HG03139 (cell line): ENCODE measurements at regions not wholly inside any gene's neighbourhood (a gene's known extent, or its start where the extent isn't known, plus 50 kb on each side); places are given as distances from the start of the nearest gene placed in this dataset.

Source experiments
- ATAC-seq: cut with Tn5 transposase; IDR thresholded peaks from one replicate; pipeline ENCODE4 v1.9.1; 2021; ENCODE audit not compliant: unreplicated experiment

DNA sequence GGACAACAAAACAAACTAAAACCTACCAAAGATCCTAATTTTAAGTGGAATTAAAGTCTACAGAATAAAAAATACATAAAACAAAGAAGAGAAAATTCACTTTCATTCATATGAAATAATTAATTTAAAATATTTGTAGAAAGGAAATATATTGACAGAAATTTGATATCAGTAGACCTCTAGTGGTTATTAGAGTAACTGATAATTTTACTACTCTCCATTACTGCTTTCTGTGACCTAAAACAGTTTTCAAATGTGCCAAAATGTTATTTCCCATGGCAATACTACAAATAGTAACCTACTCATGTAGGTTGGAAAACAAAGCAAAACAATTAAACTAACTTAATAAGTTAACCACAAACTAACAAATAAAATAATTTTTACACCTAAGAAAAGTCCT lies 147.1 kb downstream of the NOL4 start:
- no peak for ATAC-seq

DNA sequence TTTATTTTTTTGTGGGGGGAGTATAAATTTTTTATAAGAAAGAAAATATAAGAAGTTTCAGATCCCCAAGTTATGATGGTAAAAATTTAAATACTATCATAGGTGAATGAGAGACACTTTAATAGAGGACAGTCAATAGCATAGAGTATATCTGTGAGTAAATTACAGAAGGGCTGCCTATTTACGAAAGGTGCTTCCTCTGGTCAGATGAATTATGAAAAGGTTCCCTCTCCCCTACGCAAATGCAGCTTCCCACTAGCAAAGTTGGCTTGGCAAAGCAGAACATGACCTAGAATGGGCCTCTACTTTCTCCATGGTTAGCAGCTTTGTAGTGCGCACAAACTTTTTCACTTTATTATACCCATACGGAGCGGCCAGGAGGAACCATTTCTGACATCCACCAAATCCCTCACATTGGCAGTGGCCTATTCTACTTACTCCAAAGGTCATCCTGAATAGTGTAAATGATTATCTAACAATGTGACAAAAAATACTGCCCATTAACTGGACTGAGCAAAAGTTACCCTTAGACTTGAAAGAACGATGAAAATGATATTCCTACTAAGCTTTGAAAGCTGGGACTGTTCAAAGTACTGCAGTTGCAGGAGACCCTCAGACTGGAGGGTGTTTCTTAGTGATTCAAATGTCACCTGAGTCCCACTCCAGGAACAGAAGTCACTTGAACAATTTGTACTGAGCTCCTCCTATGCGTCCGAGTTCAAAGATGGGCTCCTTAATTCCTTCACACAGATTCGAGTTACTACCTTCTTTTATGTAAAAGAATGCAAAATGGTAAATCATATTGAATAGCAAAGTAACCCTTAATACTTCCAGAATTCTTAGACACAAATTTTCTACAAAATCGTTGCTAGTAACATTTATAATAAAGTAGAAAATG lies 148.5 kb downstream of the NOL4 start:
- no peak for ATAC-seq

DNA sequence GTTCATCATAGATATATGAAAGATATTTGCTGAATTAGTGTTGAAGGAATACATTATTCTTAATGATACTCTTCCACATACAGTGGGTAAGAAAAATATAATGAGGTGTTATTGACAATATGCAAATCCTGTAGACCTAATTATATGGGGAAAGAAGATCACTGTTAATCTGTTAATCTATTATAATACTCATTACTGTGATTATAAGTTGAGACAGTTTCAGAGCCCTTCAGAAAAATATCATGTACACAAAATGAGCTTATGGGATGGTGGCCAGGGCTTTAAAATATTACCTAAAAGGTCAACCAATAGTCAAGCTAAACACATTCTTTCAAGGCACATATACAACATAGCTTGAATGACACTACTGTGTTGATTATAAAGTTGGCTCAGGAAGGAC lies 163.5 kb downstream of the NOL4 start:
- no peak for ATAC-seq

DNA sequence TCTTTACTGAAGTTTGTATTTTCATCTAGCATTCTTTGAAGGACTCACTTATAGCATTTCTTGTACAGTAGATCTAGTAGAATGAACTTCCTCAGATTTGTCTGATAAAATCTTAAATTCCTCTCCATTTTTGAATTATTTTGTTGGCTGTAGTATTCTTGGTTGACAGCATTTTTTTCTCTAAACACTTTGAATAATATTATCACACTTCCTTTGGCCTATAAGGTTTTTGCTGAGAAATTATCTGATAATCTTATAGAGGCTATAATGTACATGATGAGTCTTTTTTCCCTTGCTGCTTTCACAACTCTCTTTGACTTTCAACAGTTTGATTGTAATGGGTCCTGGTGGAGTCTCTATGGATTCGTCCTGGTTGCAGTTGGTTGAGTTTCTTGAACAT lies 169.5 kb downstream of the NOL4 start:
- no peak for ATAC-seq

DNA sequence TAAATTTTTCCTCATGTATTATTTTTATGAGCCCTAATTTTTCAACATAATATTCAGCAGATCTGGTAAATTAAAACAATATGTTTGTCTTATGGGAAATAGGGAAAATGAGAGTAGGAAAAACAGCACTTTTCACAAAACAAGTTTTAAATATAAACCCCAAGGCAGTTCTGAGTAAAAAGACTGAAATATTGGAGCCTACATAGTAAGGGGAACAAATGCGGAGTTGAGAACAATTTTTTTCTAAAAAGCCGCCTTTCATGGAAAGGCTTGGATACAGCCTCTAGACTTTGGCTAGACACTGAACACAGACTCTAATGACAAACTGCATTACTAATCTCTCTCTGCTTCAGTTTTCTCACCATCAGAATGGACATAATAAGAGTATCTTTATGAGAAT lies 174.1 kb downstream of the NOL4 start:
- ATAC-seq = no peak

DNA sequence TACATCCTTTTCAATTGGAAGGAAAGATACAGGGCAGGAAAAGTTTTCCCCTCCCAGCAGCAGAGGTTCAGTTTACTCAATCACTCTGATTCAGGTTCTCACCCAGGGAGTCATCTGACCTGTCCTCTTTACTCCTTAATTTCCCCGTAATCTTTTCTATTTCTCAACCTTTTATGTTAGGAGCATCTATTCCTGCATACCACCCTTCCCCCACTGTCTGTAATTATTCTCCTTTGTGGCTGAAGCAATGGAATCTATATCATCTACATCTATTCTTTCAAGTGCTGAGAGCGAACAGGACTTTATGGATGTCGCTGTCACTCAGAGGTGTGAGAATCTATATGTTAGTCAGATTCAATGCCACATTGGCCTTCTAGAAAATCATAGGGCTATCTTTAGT lies 175.2 kb downstream of the NOL4 start:
- no peak for ATAC-seq

DNA sequence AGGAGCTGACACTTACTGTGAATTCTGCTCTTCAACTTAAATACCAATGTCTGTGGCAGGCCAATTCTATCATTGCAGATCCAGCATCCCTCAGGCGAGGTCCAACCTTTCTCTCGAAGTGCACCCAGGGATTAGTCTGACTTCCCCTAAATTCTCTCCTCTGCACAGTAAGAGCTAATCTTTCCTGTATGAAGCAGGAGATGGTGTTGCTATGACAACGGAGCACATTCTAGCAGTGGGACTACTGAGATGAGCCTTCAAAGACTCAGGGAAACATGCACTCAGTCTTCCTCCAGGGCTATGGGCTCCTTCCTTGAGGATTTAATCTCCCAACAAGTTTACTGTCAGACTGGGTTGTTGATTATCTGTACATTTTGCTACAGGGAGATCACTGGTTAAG lies 176.3 kb downstream of the NOL4 start:
- no peak for ATAC-seq

DNA sequence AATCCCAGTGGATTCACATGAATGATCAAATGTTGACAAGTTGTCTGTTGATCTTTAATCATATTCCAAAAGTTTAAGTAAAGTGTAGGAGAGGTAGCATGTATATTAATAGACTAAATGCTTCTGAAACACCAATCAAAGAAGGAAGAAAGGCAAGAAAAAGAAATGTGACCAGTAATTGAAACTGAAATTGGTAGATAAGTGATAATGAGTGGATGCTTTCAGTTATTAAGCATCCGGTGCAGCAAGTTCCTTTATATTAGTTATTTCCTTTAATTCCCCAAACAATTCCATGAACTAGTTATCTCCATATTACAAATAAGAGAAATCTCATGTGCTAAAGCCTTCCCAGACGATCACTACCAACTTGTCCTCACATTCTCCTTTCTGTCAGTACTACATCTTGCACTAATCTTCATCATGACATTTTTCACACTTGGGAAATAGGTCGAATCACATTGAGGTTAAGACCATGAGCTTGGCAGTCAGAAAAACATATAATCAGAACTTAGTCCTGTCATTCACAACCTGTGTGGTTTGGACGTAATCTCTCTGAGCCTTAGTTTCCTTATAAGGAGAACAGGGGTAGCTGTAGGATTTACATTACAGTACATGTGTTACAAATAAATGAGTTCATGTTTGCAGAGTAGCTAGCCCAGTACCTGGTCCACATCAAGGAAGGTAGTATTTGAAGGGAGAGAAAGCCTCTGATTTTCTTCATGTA lies 182.1 kb downstream of the NOL4 start:
- no peak for ATAC-seq

DNA sequence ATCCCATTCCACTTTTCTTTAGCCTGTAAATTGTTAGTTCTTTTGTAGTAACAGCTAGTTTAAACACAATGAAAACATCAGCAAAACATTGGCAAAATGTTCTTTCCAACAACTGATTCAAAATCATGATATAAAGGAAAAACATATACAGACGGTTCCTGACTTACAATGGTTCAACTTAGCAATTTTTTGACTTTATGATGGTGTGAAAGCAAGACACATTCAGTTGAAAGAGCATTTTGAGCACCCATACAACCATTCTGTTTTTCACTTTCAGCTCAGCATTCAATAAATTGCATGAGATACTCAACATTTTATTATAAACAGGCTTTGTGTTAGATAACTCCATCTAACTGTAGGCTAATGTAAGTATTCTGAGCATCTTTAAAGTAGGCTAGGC lies 185.1 kb downstream of the NOL4 start:
- no peak for ATAC-seq

DNA sequence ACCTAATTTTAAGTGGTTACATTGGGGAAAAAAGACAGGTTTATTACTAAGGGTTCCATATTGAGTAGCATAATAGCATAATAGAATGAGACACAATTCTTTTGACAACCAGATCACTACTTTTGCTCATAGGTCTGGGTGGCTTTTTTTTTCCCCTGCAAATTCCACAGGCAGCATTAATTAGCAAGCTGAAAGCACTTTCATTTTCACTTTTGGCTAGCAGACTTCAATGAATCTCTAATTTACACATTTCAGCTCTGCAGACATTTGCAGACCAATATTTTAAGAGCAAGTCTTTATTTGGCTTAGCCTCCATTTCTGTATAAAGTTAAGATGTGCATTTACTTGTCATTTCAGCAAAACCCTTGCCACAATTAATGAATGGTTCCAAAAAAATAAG lies 185.5 kb downstream of the NOL4 start:
- ATAC-seq = no peak

DNA sequence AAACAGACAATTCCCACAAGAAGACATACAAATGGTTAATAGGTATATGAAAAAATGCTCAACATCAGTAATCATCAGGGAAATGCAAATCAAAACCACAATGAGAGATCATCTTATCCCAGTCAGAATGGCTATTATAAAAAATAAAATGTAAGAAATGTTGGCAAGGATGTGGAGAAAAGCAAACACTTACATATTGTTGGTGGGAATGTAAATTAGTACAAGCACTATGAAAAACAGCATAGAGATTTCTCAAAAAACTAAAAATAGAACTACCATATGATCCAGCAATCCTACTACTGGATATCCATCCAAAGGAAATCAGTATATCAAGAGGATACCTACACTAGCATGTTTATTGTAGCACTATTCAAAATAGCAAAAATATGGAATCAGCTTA lies 186.6 kb downstream of the NOL4 start:
- ATAC-seq = no peak

DNA sequence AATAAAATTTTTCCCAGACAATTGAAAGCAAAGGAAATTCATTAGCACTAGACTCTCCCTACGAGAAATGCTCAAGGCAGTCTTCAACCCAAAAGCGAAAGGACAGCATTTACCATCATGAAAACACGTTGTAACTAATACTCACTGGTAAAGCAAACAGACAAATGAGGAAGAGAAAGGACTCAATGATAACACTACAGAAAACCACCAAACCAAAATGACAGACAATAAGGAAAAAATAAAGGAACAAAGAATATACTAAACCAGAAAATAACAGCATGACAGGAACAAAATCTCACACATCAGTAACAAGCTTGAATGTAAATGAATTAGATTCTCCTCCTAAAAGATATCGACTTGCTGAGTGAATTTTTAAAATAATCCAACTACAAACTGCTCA lies 190.7 kb downstream of the NOL4 start:
- ATAC-seq = no peak

DNA sequence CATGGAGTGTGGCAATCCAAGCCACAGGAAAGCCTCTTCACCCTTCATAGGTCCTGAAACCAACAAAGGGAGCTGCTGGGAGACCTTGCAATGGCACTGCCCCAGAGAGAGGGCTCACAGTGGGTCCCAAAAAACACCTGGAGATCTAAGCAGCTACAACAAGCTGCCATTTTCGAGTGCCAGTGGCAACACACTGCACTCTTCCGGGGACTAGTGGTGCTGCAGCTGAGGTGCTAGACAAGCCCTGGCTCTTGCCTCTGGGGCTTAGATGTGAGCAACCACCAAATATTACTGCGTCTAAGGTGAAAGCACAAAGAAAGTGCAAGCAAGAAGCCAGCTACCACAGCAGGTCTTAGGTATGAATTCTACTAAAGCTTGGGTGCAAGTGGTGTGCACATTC lies 192.9 kb downstream of the NOL4 start:
- ATAC-seq = no peak

DNA sequence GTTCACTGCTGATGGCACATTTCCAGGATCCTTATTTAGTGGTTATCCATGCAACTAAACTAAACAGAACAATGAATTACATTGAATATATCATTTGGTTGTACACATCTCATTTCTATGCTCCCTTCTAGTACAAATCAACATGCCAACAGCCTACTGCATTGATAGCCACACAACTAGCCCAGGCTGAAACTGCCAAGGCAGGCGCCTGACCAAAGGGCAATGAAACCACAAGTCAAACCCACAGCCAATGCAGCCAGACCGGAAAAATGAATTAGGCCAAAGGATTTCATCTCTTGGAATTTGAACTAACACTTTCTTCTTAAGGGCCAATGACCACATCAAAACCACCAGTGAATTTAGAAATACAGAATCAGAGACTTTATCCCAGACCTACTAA lies 196.4 kb downstream of the NOL4 start:
- ATAC-seq = no peak

DNA sequence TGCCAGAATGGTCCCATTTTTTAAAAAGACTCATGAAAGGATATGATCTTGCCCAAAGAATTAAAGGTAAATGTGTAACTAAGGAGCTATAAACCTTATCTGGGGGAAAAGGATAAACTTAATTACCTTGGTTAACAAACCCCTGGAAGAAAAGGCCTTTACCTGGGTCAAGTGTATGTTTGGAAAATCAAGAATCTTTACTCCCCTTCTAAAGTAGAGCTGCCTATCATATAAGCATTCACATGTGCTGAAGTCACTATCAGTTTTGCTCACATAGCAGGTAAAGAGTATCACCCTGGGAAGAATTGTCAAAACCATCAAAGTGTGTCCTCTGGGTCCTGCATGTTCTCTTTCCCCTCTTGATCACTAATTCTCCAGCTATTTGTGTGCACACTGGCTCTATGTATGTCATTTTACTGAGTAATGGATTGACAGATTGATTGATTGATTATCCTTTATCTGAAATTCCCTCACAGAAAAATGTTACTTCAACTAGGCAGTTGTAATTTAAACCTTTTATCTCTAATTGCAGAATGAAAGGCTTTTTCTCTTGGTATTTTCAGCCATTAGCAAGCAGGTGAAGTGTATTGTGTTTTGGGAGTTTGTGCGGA lies 199.4 kb downstream of the NOL4 start:
- no peak for ATAC-seq

DNA sequence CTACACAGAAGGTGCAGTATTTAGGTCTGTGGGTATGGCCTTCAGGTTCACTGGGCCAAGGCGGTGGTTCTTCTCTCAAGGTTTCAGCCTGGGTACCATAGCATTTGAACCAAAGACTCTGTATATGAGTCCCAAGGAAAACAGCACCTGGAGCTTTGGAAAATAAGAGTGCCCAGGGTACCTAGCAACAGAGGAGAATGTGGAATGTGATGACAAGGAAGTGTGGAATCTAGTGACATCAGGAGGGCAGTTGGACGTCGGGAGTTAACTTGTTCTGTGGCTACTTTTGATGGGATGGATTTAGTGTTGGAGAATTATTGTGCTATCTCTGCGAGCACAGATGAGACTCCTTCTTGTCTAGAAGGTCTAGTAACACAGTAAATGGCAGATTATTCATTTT lies 201.2 kb downstream of the NOL4 start:
- no peak for ATAC-seq

DNA sequence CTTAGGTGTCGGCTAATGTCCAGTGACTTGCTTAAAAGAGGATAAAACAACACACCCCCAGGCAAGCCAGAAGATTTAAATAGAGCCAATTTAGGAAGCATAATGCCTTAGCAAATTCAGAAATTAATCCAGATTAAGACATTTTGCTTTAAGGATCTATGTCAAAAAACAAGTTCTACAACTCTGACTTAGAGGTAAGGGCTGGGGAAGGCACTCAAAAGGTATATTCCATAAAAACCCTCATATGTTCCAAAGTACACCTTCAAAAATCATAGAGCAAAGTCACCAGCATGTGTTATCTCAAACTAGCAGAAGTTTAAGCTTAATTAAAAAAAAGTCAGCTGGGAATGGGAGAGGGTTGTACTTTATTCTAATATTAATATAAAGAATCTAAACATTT lies 206.4 kb downstream of the NOL4 start:
- ATAC-seq = no peak

DNA sequence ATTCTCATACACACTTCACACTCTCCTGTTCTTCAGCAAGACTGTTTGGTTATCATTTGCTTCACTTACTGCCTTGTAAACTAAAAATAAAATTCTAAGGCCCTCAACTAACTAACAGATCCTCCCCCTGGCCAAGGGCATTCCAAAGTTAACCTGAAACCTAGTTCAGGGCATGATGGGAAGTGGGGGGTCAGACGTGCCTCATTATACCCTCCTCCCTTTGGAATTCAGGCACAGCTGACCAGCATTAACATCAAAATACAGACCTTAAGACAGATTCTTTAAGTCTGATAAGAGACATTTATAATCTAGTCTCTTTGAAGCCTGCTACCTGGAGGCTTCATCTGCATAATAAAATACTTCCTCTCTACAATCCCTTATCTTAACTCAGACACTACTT lies 221.0 kb downstream of the NOL4 start:
- ATAC-seq = no peak

DNA sequence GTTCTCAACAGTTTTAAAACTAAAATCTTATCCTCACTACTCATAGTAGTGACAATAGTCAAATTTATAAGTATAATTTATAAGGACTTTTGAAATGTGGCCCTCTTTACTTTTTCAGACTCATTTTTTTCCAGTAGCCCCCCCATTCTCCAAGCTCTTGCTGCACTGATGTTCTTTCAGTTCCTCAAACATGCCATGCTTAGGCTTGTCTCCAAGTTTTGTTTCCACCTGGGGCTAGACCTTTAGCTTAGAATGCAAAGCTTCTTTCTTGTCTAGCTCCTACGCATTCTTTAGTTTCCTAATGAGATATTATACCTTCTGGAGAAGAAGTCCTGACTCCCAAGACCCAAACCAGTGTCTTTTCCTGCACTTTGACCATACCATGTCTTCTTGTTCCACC lies 222.6 kb downstream of the NOL4 start:
- ATAC-seq = no peak

DNA sequence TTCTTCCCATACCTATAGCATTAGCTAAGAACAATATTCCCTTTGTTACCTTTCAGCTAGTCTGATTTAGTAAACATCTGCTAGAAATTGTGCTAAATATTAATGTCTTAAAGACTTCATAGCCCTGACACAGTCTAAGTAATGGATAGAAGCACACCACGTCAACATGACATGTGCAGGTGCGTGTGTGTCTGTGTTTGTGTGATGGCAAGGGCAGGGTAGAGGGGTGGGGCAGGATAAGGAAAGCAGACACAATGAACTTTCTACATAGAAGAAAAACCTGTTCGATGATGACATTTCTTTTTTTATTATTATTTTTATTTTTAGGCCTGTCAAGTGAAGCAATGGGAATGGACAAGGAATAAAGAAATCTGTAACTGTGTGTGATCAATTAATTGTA lies 223.3 kb downstream of the NOL4 start:
- ATAC-seq = no peak

DNA sequence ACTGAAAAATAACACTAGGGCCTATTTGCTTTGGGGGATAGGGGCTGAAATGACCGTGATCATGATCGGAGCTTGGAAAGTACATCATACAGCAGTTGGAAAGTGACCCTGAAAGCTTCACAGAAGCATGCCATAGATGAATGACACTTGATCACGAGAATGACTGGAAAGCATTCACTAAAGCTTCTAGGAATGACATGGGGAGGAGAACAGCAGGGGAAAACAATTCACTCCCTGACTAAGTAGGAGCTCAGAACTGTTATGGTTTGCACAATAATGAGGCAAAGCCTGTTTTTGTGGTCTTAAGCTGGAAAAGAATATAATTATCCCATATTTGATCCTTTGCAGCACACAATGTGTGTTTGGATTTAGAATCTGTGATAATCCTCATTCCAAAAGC lies 237.5 kb downstream of the NOL4 start:
- ATAC-seq = no peak

DNA sequence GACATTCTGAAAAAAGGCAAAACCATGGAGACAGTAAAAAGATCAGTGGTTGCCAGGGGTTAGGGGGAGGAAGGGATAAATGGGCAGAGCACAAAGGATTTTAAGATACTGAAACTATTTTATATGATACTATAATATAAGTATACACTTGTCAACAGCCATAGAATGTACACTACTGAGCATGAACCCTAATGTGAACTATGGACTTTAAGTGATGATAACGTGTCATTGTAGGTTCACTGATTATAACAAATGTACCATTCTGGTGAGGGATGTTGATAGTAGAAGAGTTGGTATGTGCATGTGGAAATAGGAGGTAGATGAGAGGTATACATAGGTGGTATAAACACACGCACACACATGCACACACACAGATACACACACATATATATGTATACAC lies 241.6 kb downstream of the NOL4 start:
- ATAC-seq = no peak
